Epithelial cell of proximal tubule (primary cell): ENCODE measurements at regions not wholly inside any gene's neighbourhood (a gene's known extent, or its start where the extent isn't known, plus 50 kb on each side); places are given as distances from the start of the nearest gene placed in this dataset.

Experiments
- DNase-seq: peaks from one replicate; pipeline ENCODE4 v3.0.0-alpha.2; 2011; ENCODE audit warnings: low read depth
- H3K4me3 ChIP-seq: 2 replicates; pipeline ENCODE4 v1.5.1; 2011; ENCODE audit warnings: low read depth, mild to moderate bottlenecking, low read length
- CTCF ChIP-seq: conservative IDR thresholded peaks from 2 replicates; pipeline ENCODE4 v1.5.1; 2012; ENCODE audit warnings: low read depth, mild to moderate bottlenecking, low read length

GRCh38 chr7:50864694-50865093 lies 82.0 kb upstream of the GRB10 start:
- H3K4me3 ChIP-seq = no peak overlapping the region
- no peak for TF ChIP-seq CTCF
- no peak for DNase-seq

- no peak for TF ChIP-seq CTCF
- no peak overlapping the region for H3K4me3 ChIP-seq
- no peak for DNase-seq
These were observed 80.4 kb upstream of the GRB10 start for GRCh38 chr7:50863053-50863452.

- DNase-seq = no peak
- TF ChIP-seq CTCF = no peak
- no peak overlapping the region for H3K4me3 ChIP-seq
These were observed 79.6 kb upstream of the GRB10 start for GRCh38 chr7:50862302-50862701.

GRCh38 chr7:50860598-50860997 lies 77.9 kb upstream of the GRB10 start:
- no peak for TF ChIP-seq CTCF
- DNase-seq = no peak
- H3K4me3 ChIP-seq = no peak overlapping the region

- TF ChIP-seq CTCF = no peak
- no peak for DNase-seq
- no peak overlapping the region for H3K4me3 ChIP-seq
These were observed 77.5 kb upstream of the GRB10 start for GRCh38 chr7:50860174-50860573.

- DNase-seq = no peak
- no peak overlapping the region for H3K4me3 ChIP-seq
- TF ChIP-seq CTCF = no peak
These were observed 76.0 kb upstream of the GRB10 start for GRCh38 chr7:50858528-50859245.

- no peak for TF ChIP-seq CTCF
- DNase-seq = no peak
- no peak overlapping the region for H3K4me3 ChIP-seq
These were observed 75.3 kb upstream of the GRB10 start for GRCh38 chr7:50857804-50858489.
